Liver (tissue), 8 donors: ENCODE measurements at regions not wholly inside any gene's neighbourhood (a gene's known extent, or its start where the extent isn't known, plus 50 kb on each side); places are given as distances from the start of the nearest gene placed in this dataset.

ENCODE experiments used
- DNase-seq: peaks from one replicate; pipeline ENCODE4 v3.0.0-alpha.2; 2017; ENCODE audit warnings: low spot score
- H3K27ac ChIP-seq, 2 donors: one replicate each; pipeline ENCODE4 v1.7.0; 2013; ENCODE audit warnings: inconsistent platforms in 2 of 2, low read length in 2 of 2, control low read depth in 1 of 2, low read depth in 1 of 2, mild to moderate bottlenecking in 1 of 2
- H3K27me3 ChIP-seq, 4 donors: one replicate each; pipeline versions ENCODE4 v1.6.1 to v1.7.0; 2013; ENCODE audit warnings: low read length in 3 of 4, inconsistent platforms in 1 of 4, mild to moderate bottlenecking in 1 of 4, moderate library complexity in 1 of 4; ENCODE audit not compliant: control insufficient read depth in 4 of 4, insufficient read depth in 4 of 4
- H3K36me3 ChIP-seq, 4 donors: one replicate each; pipeline versions ENCODE4 v1.6.1 to v1.7.0; 2013; ENCODE audit warnings: low read length in 3 of 4, mild to moderate bottlenecking in 3 of 4, low read depth in 1 of 4, moderate library complexity in 1 of 4; ENCODE audit not compliant: control insufficient read depth in 4 of 4, insufficient read depth in 3 of 4
- H3K4me1 ChIP-seq, 4 donors: one replicate each; pipeline versions ENCODE4 v1.6.1 to v1.7.0; 2013; ENCODE audit warnings: low read length in 3 of 4, mild to moderate bottlenecking in 3 of 4, moderate library complexity in 1 of 4; ENCODE audit not compliant: control insufficient read depth in 4 of 4, insufficient read depth in 4 of 4
- H3K4me3 ChIP-seq, 3 donors: one replicate each; pipeline versions ENCODE4 v1.6.1 to v1.7.0; 2013; ENCODE audit warnings: low read length in 3 of 3, control low read depth in 1 of 3, low read depth in 1 of 3, mild to moderate bottlenecking in 1 of 3
- H3K9ac ChIP-seq, 2 donors: one replicate each; pipeline ENCODE4 v1.7.0; 2013; ENCODE audit warnings: low read length in 2 of 2, mild to moderate bottlenecking in 2 of 2, moderate library complexity in 2 of 2, control low read depth in 1 of 2, low read depth in 1 of 2
- H3K9me3 ChIP-seq, 4 donors: one replicate each; pipeline versions ENCODE4 v1.6.1 to v1.7.0; 2013; ENCODE audit warnings: low read length in 3 of 4; ENCODE audit not compliant: control insufficient read depth in 4 of 4
- EGR1 ChIP-seq, 2 donors: IDR thresholded peaks; 2 replicates each; pipeline ENCODE4 v1.6.1; 2016 to 2018; ENCODE audit warnings: antibody characterized with exemption in 2 of 2, low read depth in 2 of 2
- FOXA1 ChIP-seq: IDR thresholded peaks from 2 replicates; pipeline ENCODE4 v1.6.1; 2016; ENCODE audit warnings: antibody characterized with exemption
- FOXA2 ChIP-seq: IDR thresholded peaks from 2 replicates; pipeline ENCODE4 v1.6.1; 2016; ENCODE audit warnings: antibody characterized with exemption
- GABPA ChIP-seq, 2 donors: IDR thresholded peaks in 1 of 2; conservative IDR thresholded peaks in 1 of 2; 2 replicates each; pipeline ENCODE4 v1.6.1; 2016; ENCODE audit warnings: antibody characterized with exemption in 2 of 2, mild to moderate bottlenecking in 1 of 2, moderate library complexity in 1 of 2
- HNF4A ChIP-seq, 2 donors: conservative IDR thresholded peaks; 2 replicates each; pipeline ENCODE4 v1.6.1; 2016; ENCODE audit warnings: antibody characterized with exemption in 2 of 2, mild to moderate bottlenecking in 2 of 2
- HNF4G ChIP-seq: IDR thresholded peaks from 2 replicates; pipeline ENCODE4 v1.6.1; 2016; ENCODE audit warnings: antibody characterized with exemption
- JUND ChIP-seq, 2 donors: IDR thresholded peaks; 2 replicates each; pipeline ENCODE4 v1.6.1; 2016; ENCODE audit warnings: antibody characterized with exemption in 2 of 2
- MAX ChIP-seq: IDR thresholded peaks from 2 replicates; pipeline ENCODE4 v1.6.1; 2016; ENCODE audit warnings: antibody characterized with exemption
- NR2F2 ChIP-seq: IDR thresholded peaks from 2 replicates; pipeline ENCODE4 v1.6.1; 2016; ENCODE audit warnings: antibody characterized with exemption
- RAD21 ChIP-seq, 2 donors: IDR thresholded peaks; 2 replicates each; pipeline ENCODE4 v1.6.1; 2016; ENCODE audit warnings: antibody characterized with exemption in 2 of 2, mild to moderate bottlenecking in 2 of 2
- RXRA ChIP-seq, 2 donors: IDR thresholded peaks; 2 replicates each; pipeline ENCODE4 v1.6.1; 2017 to 2018; ENCODE audit warnings: antibody characterized with exemption in 2 of 2, mild to moderate bottlenecking in 1 of 2
- SP1 ChIP-seq: IDR thresholded peaks from 2 replicates; pipeline ENCODE4 v1.6.1; 2018; ENCODE audit warnings: antibody characterized with exemption, mild to moderate bottlenecking
- TAF1 ChIP-seq: conservative IDR thresholded peaks from 2 replicates; pipeline ENCODE4 v1.6.1; 2016; ENCODE audit warnings: antibody characterized with exemption, mild to moderate bottlenecking
- YY1 ChIP-seq: IDR thresholded peaks from 2 replicates; pipeline ENCODE4 v1.6.1; 2016; ENCODE audit warnings: antibody characterized with exemption, mild to moderate bottlenecking
- ZBTB33 ChIP-seq: IDR thresholded peaks from 2 replicates; pipeline ENCODE4 v1.6.1; 2016; ENCODE audit warnings: antibody characterized with exemption
- WGBS: extraction: QIAGEN DNeasy Blood & Tissue Kit; methylation state at CpG from one replicate; pipeline ENCODE4 v1.1.7; 2013; 5-methylcytosine and 5-hydroxymethylcytosine counted together
- TF ChIP-seq, protein P1 (sequence below): fragments of 150-350 bp; IDR thresholded peaks from 2 replicates; pipeline ENCODE4 v1.5.1; 2017; ENCODE audit warnings: improper control_type of control experiment, low read depth, low read length; ENCODE audit not compliant: missing input control
- TF ChIP-seq, protein P2 (sequence below): IDR thresholded peaks from 2 replicates; pipeline ENCODE4 v1.6.1; 2016; ENCODE audit warnings: antibody characterized with exemption
- TF ChIP-seq, protein P3 (sequence below): IDR thresholded peaks from 2 replicates; pipeline ENCODE4 v1.6.1; 2016; ENCODE audit warnings: antibody characterized with exemption, mild to moderate bottlenecking
- donor health status: healthy.
- donor health status: healthy.
- donor health status: healthy.
- donor health status: healthy.
- donor health status: healthy.

DNA sequence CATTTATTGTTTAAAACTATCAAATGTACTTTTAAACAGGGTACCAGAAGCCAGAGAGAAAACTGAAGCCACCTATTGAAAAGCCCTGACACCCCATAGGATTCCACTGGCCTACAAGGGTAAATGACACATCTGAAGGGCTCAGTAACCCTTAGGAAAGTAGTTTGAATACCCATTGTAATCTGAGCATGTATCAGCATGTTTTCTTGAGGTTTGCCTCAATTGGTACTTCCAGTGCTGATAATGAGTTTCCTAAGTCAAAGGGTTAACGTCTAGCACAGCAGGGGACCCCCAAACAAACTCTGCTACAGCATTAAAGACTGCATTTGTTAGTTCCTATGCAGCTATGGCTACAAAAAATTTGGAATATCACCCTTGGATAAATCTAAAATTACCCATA, 657.1 kb downstream of the NR2F1-AS1 start:
- Histone ChIP-seq H3K9me3 (no peaks in the 10 kb centered on the region), H3K27ac (no peak overlapping the region), H3K27me3 (no peaks in the 10 kb centered on the region), H3K4me1 (no peaks in the 10 kb centered on the region), H3K9ac (no peak overlapping the region), H3K4me3 (no peak overlapping the region), H3K36me3 (no peaks in the 10 kb centered on the region)
- no peak for DNase-seq
- TF ChIP-seq RAD21 (IDR thresholded peaks at IDR 0.05) (no peak), HNF4G (no peak), MAX (no peak), TAF1 (no peak), HNF4A (conservative IDR thresholded peaks at IDR 0.05) (no peak), ZBTB33 (no peak), EGR1 (IDR thresholded peaks at IDR 0.05; ENCODE audit: low read depth in 2 of 2) (no peak), FOXA1 (no peak), SP1 (no peak), JUND (IDR thresholded peaks at IDR 0.05) (no peak), FOXA2 (no peak), GABPA (IDR thresholded peaks at IDR 0.05 in 1 of 2, conservative IDR thresholded peaks at IDR 0.05 in 1 of 2) (no peak), RXRA (IDR thresholded peaks at IDR 0.05) (no peak), YY1 (no peak), NR2F2 (no peak)
- TF ChIP-seq, protein P1, sequence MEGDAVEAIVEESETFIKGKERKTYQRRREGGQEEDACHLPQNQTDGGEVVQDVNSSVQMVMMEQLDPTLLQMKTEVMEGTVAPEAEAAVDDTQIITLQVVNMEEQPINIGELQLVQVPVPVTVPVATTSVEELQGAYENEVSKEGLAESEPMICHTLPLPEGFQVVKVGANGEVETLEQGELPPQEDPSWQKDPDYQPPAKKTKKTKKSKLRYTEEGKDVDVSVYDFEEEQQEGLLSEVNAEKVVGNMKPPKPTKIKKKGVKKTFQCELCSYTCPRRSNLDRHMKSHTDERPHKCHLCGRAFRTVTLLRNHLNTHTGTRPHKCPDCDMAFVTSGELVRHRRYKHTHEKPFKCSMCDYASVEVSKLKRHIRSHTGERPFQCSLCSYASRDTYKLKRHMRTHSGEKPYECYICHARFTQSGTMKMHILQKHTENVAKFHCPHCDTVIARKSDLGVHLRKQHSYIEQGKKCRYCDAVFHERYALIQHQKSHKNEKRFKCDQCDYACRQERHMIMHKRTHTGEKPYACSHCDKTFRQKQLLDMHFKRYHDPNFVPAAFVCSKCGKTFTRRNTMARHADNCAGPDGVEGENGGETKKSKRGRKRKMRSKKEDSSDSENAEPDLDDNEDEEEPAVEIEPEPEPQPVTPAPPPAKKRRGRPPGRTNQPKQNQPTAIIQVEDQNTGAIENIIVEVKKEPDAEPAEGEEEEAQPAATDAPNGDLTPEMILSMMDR = no peak
- TF ChIP-seq, protein P2, sequence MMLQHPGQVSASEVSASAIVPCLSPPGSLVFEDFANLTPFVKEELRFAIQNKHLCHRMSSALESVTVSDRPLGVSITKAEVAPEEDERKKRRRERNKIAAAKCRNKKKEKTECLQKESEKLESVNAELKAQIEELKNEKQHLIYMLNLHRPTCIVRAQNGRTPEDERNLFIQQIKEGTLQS = no peak
- WGBS = 59% methylated on average over 1 of the region's 1 CpG

- Histone ChIP-seq H3K9ac (no peak overlapping the region), H3K27ac (no peak overlapping the region), H3K4me1 (no peaks in the 10 kb centered on the region), H3K36me3 (no peaks in the 10 kb centered on the region), H3K9me3 (no peaks in the 10 kb centered on the region), H3K27me3 (no peaks in the 10 kb centered on the region), H3K4me3 (no peak overlapping the region)
- DNase-seq = no peak
- 77% methylated on average over 5 of the region's 5 CpGs for WGBS
- no peak for TF ChIP-seq NR2F2
- TF ChIP-seq, protein P3, sequence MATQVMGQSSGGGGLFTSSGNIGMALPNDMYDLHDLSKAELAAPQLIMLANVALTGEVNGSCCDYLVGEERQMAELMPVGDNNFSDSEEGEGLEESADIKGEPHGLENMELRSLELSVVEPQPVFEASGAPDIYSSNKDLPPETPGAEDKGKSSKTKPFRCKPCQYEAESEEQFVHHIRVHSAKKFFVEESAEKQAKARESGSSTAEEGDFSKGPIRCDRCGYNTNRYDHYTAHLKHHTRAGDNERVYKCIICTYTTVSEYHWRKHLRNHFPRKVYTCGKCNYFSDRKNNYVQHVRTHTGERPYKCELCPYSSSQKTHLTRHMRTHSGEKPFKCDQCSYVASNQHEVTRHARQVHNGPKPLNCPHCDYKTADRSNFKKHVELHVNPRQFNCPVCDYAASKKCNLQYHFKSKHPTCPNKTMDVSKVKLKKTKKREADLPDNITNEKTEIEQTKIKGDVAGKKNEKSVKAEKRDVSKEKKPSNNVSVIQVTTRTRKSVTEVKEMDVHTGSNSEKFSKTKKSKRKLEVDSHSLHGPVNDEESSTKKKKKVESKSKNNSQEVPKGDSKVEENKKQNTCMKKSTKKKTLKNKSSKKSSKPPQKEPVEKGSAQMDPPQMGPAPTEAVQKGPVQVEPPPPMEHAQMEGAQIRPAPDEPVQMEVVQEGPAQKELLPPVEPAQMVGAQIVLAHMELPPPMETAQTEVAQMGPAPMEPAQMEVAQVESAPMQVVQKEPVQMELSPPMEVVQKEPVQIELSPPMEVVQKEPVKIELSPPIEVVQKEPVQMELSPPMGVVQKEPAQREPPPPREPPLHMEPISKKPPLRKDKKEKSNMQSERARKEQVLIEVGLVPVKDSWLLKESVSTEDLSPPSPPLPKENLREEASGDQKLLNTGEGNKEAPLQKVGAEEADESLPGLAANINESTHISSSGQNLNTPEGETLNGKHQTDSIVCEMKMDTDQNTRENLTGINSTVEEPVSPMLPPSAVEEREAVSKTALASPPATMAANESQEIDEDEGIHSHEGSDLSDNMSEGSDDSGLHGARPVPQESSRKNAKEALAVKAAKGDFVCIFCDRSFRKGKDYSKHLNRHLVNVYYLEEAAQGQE = no peak
- no peak for TF ChIP-seq HNF4G
- no peak for TF ChIP-seq HNF4A (conservative IDR thresholded peaks at IDR 0.05)
- TF ChIP-seq RAD21 (IDR thresholded peaks at IDR 0.05) = no peak
- no peak for TF ChIP-seq GABPA (IDR thresholded peaks at IDR 0.05 in 1 of 2, conservative IDR thresholded peaks at IDR 0.05 in 1 of 2)
- TF ChIP-seq, protein P1 = no peak
- TF ChIP-seq RXRA (IDR thresholded peaks at IDR 0.05) = no peak
- TF ChIP-seq, protein P2 = no peak
- TF ChIP-seq ZBTB33 = no peak
- TF ChIP-seq SP1 = no peak
- TF ChIP-seq TAF1 = no peak
- no peak for TF ChIP-seq YY1
- no peak for TF ChIP-seq JUND (IDR thresholded peaks at IDR 0.05)
- no peak for TF ChIP-seq EGR1 (IDR thresholded peaks at IDR 0.05; ENCODE audit: low read depth in 2 of 2)
Observed at GRCh38 chr5:92922231-92922967, 658.6 kb downstream of the NR2F1-AS1 start.
